ENCODE measurements at regions not wholly inside any gene's neighbourhood (a gene's known extent, or its start where the extent isn't known, plus 50 kb on each side); places are given as distances from the start of the nearest gene placed in this dataset.

DNA sequence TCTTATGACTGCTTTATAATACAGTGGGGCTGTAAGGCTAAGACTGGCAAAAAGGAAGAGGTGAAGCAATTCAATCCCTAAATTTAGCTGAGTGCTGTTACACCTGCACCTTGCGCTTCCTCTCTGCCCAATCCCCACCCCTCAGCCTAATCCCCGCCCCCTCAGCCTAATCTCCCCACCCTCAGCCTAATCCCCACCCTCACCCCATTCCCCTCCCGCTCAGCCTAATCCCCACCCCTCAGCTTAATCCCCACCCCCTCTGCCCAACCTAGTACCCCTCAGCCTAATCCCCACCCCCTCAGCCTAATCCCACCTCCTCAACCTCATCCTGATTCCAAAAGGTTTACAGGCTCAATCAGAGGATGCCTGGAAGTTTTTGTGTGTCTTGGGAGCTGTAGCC, 155.5 kb downstream of the PMP22 start:
- DNase-seq (ENCODE audit: low read depth in 3 of 3), result no peak

DNA sequence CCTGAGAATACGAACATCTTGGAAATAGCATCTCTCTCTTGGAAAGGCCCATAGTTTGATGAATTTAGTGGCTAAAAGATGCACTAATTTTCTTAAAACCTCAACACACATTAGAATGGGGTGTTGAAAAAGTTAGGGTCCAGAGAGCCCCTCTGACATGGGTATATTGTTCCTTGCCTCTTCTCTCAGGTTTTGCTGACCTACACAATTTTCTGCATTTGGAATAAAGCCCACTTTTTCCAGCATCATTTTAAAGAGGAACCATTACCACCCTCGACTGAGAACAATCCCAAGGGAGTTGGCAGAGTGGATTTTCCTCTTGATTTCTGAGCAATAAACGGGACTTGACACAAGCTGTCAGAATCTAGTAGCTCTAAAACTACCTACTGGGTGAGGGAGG, 156.1 kb downstream of the PMP22 start:
- DNase-seq (ENCODE audit: low read depth in 3 of 3), result no peak

DNA sequence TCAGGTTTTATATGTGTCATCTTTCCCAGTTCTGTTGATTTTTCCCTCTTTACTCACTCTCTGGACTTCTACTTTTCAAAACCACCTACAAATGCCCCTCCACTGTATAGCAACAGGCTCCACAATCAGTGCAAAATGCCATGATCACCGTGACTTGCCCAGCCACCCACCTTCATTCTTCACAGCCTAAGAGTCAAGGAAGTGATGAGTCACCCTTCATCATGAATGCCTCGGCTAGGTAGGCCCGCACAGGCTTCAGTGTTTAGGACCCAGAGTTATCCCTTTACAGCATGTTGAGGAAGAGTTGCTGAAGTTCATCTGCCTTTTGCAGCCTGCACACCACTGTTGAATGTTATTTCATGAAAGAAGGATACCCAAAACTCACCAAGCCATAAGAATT, 158.6 kb downstream of the PMP22 start:
- DNase-seq (ENCODE audit: low read depth in 3 of 3), result no peak

DNA sequence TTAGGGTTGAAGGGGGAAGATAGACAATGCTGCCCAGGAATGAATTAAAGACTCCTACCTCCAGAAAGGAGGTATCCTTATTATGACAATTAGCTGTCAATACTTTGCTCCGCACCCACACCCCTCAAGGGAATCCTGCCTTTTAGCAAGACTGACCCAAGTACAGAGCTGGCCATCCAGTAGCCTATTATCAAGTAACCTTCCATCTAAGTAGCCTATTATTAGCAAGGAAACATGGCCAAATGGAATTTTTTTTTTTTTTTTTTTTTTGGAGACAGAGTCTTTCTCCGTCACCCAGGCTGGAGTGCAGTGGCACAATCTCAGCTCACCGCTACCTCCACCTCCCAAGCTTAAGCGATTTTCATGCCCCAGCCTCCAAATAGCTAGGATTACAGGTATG, 161.3 kb downstream of the PMP22 start:
- DNase-seq (ENCODE audit: low read depth in 3 of 3), result no peak

DNA sequence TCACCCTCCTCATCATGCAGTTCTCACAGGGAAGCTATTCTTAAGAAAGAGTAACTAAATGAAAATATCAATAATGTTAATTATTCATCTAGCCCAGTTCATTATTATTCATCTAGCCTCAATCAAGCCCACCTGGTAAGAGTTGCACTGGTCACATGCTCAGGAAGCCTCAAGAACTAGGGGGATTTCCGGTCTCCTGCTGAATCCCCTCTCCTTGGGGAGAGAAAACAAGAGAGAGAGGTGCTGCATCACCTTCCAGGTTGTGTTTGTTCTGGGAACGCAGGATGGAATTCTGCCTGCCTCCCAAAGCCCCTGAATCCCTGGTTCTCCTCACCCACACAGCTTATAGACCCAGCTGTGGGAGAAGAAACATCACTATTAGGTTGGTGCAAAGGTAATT, 164.0 kb downstream of the PMP22 start:
- DNase-seq (ENCODE audit: low read depth in 3 of 3), result no peak

DNA sequence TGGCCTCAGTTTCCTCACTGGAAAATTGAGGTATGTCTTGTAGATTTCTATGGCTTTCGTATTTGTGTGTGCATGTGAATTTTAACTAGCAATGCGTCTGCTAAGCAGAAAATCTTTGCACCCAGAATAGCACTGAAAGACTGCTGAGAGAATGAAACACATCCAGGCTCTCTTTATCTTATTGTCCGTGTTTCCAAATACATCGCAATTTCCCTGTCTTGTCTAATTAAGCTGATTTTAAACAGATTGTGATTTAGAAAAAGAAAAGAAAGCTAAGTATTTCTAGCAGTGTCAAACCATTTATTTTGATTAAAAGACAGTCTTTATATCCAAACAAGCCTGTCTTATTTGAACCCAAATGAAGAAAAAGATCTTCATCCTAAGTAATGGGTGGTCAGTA, 168.6 kb downstream of the PMP22 start:
- DNase-seq (ENCODE audit: low read depth in 3 of 3), result no peak

DNA sequence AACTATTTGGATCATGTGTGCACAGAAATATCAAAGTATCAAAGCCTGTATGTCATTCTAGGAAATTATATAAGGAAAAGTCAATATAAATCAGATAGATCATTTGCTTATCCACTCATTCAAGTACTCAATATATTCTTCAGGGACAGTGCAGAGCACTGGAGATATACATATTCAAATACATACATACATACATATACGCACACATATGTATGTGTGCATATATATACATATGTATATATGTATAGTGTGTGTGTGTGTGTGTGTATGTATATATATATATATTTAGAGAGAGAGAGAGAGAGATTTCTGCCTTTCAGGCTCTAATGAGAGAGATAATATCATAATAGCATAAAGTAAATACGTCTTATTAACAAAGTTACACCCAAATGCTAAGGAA, 169.2 kb downstream of the PMP22 start:
- no peak for DNase-seq (ENCODE audit: low read depth in 3 of 3)

DNA sequence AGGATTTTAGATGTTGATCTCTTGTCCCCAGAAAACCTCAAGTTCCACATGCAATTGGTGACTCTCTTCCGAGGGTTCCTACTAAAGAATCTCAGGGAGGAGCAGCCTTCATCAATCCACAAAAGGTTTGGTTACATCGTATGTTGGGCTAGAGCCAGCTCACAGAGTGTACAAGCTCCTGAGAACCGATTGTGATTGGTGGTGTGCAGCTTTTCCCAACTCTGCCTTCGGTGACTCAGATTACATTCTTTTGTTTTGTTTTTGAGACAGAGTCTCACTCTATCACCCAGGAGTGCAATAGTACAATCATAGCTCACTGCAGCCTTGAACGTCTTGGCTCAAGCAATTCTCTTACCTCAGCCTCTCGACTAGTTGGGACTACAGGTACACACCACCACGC, 172.4 kb downstream of the PMP22 start:
- no peak for DNase-seq (ENCODE audit: low read depth in 3 of 3)

DNA sequence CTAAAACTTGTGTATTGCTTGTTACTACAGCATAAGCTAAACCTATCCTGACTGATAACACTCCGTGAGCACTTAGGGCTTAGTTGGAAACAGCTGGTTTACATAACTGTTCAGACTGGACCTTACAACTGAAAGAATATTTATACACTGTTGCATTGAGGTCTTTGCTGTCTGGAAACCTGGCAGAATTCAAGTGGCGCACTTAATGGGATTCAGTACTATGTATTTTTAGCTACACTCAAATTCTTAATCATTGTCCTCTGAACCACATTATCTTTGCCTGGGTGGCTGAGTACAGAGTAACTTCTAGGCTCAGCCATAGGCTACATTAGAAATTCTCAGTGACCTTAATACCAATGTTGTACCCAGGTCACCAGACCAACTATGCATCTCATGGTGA, 172.9 kb downstream of the PMP22 start:
- DNase-seq (ENCODE audit: low read depth in 3 of 3), result no peak

DNA sequence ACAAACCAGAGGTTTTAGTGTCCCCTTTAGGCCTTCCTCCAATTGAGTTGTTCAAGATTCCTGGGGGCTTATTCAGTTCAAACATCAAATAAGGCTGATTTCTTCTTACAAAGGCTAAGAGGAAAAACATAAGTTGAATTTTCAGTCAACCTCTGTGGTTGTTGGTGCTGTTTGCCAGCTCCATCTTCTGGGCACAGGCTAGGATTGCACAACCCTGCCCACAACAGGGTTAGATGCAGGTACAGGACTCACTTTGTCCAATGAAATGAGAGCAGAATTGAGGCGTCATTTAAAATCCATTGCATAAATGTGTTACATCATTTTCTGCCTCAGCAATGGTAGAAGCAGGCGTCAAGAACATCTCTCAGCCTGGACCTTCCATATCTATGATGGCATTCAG, 173.3 kb downstream of the PMP22 start:
- DNase-seq (ENCODE audit: low read depth in 3 of 3), result no peak

DNA sequence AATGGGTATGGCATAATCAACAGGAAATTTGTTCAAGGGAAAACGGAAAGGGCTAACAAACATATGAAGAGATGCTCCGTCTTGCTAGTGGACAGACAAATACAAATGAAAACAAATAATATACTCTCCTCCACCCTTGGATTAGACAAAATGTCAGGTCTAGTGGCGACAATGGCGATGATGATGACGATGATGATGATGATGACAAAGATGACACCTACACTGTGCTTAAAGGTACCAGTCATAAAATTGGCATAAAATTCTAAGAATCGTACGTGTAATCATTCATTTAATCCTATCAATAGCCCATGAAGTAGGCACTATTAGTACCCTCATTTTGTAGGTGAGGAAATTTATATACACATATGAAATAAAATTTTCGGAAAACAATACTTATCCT, 174.6 kb downstream of the PMP22 start:
- no peak for DNase-seq (ENCODE audit: low read depth in 3 of 3)

DNA sequence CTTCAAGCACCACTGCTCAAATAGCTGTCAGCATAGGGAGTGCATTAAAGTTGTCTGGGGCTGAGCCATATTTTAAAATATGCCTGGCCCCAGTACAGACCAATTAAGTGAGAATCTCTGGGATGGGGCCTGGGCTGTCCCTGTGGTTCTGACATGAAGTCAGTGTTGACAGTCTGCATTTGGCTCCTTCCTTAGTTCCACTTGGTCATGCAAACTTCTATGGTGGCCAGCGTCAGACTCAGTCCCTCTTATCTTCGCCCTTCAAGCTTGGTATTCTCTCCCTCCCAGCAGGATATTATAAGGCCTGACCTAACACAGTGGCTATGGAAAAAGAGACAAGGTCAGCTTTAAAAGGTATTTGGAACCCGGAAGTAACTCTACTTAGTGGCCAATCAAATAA, 177.2 kb downstream of the PMP22 start:
- DNase-seq (ENCODE audit: low read depth in 3 of 3), result no peak

DNA sequence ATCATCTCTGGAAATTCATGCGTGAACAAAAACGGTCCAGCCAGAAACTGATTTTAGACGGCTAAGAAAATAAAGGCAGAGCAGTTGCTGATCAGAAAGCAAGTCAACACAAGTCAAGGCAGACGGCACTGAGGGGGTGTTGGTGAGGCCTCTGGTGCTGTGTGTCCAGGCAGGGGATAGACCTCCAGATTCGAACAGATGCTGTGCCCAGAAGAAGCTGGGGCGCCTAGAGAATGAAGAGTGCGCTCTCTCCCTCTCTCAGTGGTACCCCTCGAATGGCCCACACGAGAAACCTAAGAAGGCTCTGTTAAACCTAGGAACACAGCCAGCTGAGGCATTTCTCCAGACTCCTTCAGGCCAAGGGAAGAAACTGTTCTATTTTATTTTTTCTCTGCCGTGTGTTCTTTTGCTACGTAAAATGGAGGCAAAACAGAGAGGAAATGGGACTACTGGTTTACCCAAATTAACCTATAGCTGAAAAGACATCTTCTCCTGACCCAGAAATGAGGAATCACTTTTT, 178.3 kb downstream of the PMP22 start:
- DNase-seq (ENCODE audit: low read depth in 3 of 3), result no peak

DNA sequence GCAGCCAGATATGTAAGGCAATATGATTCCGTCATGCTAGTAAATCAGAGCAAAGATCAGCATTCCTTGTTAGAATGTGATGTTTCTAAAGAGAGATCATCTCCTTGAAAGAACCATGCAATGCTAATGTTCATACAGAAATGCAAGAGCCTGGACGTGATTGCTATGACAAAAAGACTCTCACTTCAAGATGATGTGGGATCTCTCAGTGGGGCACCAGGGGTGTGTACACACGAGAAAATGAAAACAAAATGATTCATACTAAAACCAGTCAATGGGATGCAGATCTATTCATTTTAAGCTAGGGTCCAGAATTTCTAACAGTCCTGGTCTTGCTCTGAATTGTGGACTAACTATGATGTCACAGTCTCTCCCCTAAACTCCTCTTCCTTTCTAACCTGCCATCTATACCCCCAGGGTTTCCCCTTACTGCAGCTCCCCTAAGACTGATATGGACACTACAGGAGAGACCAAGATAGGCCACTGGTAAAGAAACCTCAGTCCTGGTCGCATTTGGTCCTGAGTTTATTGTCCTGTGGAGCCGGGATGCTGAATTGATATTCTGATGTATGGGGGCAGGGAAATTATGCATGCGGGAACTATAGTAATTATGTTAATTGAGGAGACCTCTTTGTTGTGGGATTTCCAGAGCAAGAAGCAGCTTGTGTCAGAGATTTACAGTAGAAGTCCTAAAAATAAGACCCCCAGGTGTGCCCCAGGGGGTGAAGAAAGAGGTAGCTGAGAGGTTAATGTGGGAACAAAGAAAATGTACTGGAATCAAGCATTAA, 179.0 kb downstream of the PMP22 start:
- DNase-seq (ENCODE audit: low read depth in 3 of 3), result no peak

DNA sequence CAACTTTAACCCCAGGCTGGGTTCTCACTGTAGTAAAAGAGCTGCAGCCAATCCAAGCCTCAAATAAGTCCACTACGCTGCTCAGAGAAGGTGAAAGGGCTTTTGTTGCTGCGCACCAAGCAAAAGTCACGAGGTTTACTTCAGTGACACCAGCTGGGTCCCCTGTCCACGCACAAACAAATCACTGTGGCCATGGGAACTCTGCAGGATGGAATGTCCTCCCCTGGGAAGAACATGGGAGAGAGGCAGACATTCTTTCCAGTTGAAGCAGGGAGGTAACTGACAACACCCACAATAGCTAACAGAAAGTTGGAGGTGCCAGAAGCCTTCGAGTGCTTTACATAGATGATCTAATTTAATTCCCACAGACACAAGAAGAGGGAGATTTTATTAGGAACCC, 181.9 kb downstream of the PMP22 start:
- DNase-seq (ENCODE audit: low read depth in 3 of 3), result no peak

DNA sequence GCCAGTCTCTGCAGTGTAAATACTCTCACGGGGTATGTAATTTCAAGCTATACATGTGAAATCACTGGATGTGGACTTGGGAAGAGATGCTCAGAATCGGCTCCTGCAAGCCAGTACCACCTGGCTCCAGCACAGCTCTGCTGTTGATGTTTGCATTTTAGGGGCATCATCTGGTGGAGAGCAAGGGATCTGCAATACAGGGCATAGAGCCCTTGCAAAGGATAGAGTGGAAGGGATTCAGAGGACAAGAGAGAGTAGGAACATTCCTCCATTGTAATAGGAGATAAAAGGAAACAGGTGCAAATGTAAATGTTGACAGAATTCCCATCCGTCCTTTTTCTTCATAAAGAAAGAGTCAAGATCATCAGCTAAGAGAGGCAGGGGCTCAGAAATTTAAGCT, 184.1 kb downstream of the PMP22 start:
- no peak for DNase-seq (ENCODE audit: low read depth in 3 of 3)

DNA sequence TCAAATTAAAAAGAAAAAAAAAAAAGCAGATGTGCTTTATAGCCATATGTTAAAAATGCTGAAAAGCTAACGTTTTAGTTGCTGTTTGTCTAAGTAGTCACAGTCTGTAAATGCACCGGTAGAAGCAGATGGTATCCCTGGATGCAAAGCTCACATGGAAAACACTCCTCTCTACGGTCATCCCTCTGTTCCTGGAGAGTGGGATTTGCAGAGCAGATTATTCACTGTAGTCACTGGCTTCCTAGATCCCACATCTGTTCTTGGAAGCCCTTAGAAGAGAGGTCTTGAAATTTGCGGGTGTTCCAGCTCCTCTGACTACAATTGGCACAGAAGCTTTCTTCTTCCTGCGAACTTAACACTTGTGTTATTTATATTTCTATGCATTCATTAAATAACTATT, 186.6 kb downstream of the PMP22 start:
- no peak for DNase-seq (ENCODE audit: low read depth in 3 of 3)

DNA sequence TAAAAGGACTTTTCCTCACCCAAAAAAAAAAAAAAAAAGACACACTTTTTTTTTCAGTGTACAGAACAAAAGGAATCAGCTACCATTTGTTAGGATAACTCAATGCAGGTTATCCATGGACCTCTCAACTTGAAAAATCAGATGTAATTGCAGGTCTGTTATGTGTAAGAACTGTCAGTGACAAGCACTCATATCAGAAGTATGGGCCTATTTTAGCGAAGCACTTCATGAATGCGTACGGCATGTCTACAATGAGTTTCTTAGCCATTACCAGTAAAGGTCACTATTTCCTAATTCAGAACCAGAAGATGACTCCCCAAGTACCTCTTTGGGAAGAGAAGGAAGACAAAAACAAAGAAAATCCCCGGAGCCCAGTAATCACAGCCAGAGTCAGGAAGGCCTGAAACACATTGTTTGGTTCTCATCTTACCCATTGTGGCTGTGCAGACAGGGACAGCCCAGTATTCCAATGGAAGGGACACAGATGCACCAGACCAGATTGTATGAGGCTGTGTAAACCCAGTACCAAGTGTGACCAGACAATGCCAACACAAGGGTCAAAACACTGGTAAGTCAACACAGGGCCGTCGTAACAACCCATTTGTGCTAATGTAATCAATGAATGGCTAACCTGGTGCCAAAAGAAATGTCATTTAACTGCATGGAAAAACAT, 188.0 kb downstream of the PMP22 start:
- DNase-seq (ENCODE audit: low read depth in 3 of 3), result no peak

DNA sequence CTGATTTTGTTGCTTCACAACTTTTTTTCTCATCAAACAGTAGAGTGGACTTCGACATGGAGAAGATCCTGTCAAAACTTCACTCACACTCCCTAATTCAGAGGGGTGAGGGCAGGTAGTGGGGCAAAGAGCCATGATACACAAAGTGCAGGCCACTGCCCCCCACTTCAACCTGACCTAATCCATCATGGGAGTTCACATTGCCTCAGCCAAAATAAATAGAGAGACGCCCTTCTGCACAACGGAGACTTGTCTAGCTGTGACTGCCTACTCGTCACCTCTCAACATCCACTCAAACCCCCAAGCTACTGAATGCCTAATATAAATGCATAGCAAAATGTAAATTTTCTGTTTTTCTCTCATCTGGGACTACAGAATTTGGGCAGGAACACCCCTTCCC, 213.2 kb downstream of the PMP22 start:
- no peak for DNase-seq (ENCODE audit: low read depth in 3 of 3)

DNA sequence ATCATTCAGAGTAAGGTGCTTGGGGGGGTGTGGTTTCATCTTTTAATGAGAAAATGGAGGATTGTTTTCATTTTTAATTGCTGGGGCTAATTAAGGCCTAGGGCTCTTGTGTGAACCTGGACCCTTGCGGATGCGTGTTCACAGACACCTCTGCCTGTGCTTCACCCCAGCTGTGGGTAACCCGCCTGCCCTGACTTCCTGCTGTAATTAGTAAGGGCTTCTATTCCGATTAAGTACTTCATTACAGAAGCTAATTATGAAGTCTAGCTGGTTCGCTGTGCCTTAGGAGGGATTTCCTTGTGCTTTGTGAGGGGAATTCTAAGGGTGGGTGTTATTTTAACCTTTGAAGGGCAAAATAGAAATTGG, 215.3 kb downstream of the PMP22 start:
- no peak for DNase-seq (ENCODE audit: low read depth in 3 of 3)

DNA sequence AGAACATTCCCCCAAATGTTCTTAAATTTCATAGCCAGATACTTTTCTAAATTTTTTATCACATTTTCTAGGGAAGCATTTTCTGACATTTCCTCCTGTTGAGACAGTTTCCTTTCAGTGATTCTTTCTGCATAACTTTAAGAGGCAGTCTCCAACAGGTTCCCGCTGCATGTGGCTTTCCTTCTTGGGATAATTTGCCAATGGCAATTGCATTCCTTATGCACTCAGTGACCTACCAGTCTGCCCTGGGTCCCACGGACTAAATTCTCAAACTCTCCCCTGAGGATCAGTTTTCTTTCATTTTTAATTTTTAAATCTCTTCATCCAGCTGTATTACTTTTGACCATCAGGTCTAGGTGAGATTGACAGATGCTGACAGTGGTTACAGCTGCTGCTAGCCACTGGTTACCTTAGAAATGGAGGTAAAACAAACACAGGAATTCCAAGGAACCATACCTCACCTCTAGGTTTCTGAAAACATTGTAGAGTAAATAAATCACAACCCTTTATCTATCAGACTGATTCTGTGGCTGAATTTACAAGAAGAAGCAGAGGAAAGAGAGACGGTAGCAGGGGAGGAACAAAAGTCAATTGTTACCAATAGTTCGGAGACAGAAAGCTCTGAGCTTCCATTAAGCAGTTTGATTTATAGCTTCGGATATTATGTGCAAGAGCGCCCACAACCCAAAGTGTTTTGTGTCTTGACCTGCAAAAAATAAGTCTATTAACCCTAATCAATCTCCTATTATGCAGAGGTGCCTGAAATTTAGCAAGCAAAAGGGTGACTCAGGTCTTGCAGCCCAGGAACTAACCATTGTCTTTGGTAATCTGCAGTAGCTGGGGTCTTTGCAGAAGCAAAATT, 216.0 kb downstream of the PMP22 start:
- DNase-seq (ENCODE audit: low read depth in 3 of 3), result no peak

DNA sequence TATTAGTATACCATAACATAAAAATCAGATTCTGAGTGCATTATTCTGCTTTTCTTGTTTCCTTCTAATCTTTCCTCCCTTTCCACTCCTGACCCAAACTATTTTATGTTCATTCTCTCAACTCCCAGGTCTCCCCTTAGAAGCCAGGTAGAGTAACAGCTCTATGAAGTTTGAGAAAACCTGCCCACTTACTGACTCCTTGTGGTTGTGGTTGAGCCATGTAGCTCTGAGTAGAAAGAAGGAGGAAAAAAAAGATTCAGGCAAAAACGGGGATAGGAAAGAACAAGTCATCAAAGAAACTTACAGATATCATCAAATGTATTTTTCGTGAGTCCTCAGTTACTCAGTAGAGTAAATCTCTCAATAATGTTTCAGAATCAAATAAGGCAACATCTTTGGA, 216.7 kb downstream of the PMP22 start:
- DNase-seq (ENCODE audit: low read depth in 3 of 3), result no peak

DNA sequence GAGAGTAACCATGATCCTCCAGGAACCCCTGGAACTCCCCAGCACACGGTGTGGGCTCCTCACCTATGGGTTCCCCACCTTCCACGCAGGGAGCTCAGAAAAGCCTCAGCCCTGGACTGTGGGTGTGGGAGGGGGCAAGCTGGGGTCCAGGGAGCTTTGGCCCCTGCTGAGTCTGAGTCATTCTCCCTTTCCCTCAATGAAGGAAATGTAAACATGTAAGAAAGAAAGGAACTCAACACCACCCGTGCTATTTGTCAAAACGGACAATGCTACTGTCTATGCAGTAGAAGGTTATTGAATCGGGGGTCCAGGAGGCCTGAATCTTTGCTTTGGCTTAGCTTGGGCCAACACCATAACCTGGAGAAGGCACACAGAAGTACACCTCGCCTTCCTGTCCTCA, 222.8 kb downstream of the PMP22 start:
- DNase-seq (ENCODE audit: low read depth in 3 of 3), result no peak
